Myocyte (in vitro differentiated cells): ENCODE measurements at regions not wholly inside any gene's neighbourhood (a gene's known extent, or its start where the extent isn't known, plus 50 kb on each side); places are given as distances from the start of the nearest gene placed in this dataset.

Experiments used
- DNase-seq: peaks from one replicate; pipeline ENCODE4 v3.0.0-alpha.2; 2012; ENCODE audit warnings: low read depth

GRCh38 chr7:45511721-45512597 is 62.2 kb upstream of the ADCY1 start:
- DNase-seq = no peak

GRCh38 chr7:45514944-45515343 is 59.2 kb upstream of the ADCY1 start:
- DNase-seq = no peak

- no peak for DNase-seq
Observed at GRCh38 chr7:45515346-45515745, 58.8 kb upstream of the ADCY1 start.
